Heart left ventricle (tissue), 13 donors: ENCODE measurements at regions not wholly inside any gene's neighbourhood (a gene's known extent, or its start where the extent isn't known, plus 50 kb on each side); places are given as distances from the start of the nearest gene placed in this dataset.

Experiments used
- POLR2A ChIP-seq, 2 donors: fragments of 450-650 bp; IDR thresholded peaks; one replicate each; pipeline ENCODE4 v1.6.1; 2017; ENCODE audit warnings: antibody characterized with exemption in 2 of 2, mild to moderate bottlenecking in 2 of 2, moderate library complexity in 2 of 2
- TF ChIP-seq, protein P1 (sequence below), 12 donors: fragments of 200-600 bp; sonication (generic) in 4 of 12; IDR thresholded peaks; one replicate each; pipeline versions ENCODE4 v1.5.0 to v1.8.0; 2018 to 2022; ENCODE audit warnings: antibody characterized with exemption in 12 of 12, mild to moderate bottlenecking in 5 of 12
- donor health status: ischemic (EF 13 %, LVEDD 7.1; RV severe dilation, severe dysfunction).
- donor health status: DM: no; HTN: yes; CAD: no.
- donor health status: DM: no; HTN: no; CAD: no.
- donor health status: ischemic (EF 25% LVEDD 6.9; RV normal size, moderate dysfunction).
- donor health status: ischemic (EF 25% LVEDD 5.7; RV mildly dilated, moderate dysfunction).
- donor health status: ischemic (EF 35%, LVEDD 5.7; RV mildly dilated, moderate dysfunction).
- donor health status: nonischemic (EF 11% LVEDD 7.7; RV severe dilation, severe dysfunction).
- donor health status: DM: yes; HTN: yes; CAD: no.
- donor health status: PGD.
- donor health status: ischemic (EF 29% LVEDD 5.4; RV normal size, mild dysfunction).
- donor health status: nonischemic (EF 23%, LVEDD 6.1; RV moderate dilation, normal function).

- TF ChIP-seq POLR2A (IDR thresholded peaks at IDR 0.05): no peak
- TF ChIP-seq, protein P1, sequence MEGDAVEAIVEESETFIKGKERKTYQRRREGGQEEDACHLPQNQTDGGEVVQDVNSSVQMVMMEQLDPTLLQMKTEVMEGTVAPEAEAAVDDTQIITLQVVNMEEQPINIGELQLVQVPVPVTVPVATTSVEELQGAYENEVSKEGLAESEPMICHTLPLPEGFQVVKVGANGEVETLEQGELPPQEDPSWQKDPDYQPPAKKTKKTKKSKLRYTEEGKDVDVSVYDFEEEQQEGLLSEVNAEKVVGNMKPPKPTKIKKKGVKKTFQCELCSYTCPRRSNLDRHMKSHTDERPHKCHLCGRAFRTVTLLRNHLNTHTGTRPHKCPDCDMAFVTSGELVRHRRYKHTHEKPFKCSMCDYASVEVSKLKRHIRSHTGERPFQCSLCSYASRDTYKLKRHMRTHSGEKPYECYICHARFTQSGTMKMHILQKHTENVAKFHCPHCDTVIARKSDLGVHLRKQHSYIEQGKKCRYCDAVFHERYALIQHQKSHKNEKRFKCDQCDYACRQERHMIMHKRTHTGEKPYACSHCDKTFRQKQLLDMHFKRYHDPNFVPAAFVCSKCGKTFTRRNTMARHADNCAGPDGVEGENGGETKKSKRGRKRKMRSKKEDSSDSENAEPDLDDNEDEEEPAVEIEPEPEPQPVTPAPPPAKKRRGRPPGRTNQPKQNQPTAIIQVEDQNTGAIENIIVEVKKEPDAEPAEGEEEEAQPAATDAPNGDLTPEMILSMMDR (IDR thresholded peaks at IDR 0.05): no peak
These were observed 795.4 kb downstream of the TRHDE start for GRCh38 chr12:73067616-73068015.
